Uterus (tissue), 2 donors: ENCODE measurements at regions not wholly inside any gene's neighbourhood (a gene's known extent, or its start where the extent isn't known, plus 50 kb on each side); places are given as distances from the start of the nearest gene placed in this dataset.

Experiments used
- POLR2A ChIP-seq, 2 donors: fragments of 450-650 bp; IDR thresholded peaks; one replicate each; pipeline ENCODE4 v1.6.1; 2016; ENCODE audit warnings: antibody characterized with exemption in 2 of 2, mild to moderate bottlenecking in 1 of 2, moderate library complexity in 1 of 2
- TF ChIP-seq, protein P1 (sequence below), 4 experiments: fragments of 200-600 bp in 2 of 4; fragments of 450-650 bp in 2 of 4; sonication (generic) in 2 of 4; IDR thresholded peaks; one replicate each; pipeline ENCODE4 v1.5.1; 2016 to 2019; ENCODE audit warnings: antibody characterized with exemption in 4 of 4, mild to moderate bottlenecking in 2 of 4, moderate library complexity in 1 of 4

DNA sequence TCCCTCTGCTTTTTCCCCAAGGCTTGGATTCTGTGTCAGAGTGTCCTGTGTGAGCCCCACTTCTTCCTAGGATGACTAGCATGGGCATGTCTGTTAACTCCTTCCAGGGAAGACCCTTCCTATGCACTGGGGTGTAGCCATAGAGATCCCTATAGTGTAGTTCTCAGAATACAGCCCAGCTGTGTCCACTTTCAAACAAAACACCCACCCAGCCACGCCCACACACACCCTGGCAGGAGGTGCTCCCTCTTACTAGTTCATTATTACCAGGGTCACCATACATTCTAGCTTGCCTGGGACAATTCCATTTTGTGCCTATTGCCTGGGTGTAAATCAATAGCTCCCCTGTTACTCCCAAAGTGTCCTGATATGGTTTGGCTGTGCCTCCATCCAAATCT lies 195.6 kb downstream of the MYCN start:
- TF ChIP-seq, protein P1, sequence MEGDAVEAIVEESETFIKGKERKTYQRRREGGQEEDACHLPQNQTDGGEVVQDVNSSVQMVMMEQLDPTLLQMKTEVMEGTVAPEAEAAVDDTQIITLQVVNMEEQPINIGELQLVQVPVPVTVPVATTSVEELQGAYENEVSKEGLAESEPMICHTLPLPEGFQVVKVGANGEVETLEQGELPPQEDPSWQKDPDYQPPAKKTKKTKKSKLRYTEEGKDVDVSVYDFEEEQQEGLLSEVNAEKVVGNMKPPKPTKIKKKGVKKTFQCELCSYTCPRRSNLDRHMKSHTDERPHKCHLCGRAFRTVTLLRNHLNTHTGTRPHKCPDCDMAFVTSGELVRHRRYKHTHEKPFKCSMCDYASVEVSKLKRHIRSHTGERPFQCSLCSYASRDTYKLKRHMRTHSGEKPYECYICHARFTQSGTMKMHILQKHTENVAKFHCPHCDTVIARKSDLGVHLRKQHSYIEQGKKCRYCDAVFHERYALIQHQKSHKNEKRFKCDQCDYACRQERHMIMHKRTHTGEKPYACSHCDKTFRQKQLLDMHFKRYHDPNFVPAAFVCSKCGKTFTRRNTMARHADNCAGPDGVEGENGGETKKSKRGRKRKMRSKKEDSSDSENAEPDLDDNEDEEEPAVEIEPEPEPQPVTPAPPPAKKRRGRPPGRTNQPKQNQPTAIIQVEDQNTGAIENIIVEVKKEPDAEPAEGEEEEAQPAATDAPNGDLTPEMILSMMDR (IDR thresholded peaks at IDR 0.05) = no peak
- TF ChIP-seq POLR2A (IDR thresholded peaks at IDR 0.05) = no peak
